C4-2B (cell line): ENCODE measurements at regions not wholly inside any gene's neighbourhood (a gene's known extent, or its start where the extent isn't known, plus 50 kb on each side); places are given as distances from the start of the nearest gene placed in this dataset.

Source experiments
- H3K27ac ChIP-seq: fragments of 450-650 bp; 2 replicates; pipeline ENCODE4 v1.5.1; 2017
- ZFX ChIP-seq: fragments of 450-650 bp; IDR thresholded peaks from 2 replicates; pipeline ENCODE4 v1.6.1; 2017
- TF ChIP-seq, protein P1 (sequence below): fragments of 450-650 bp; conservative IDR thresholded peaks from 2 replicates; pipeline ENCODE4 v1.5.1; 2017; ENCODE audit warnings: mild to moderate bottlenecking

DNA sequence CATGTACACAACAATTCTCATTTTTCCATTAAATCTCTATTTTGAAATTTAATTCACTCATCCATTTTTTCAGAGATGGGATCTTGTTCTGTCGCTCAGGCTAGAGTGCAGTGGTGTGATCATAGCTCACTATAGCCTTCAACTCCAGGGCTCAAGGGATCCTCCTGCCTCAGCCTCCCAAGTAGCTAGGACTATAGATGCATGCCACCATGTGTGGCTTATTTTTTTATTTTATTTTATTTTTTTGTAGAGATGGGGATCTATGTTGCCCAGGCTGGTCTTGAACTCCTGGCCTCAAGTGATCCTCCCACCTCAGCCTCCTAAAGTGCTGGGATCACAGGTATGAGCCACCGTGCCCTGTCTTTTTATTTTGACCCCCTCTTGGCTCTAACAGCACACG lies 203.8 kb upstream of the KLF14 start:
- no peak overlapping the region for H3K27ac ChIP-seq
- no peak for TF ChIP-seq ZFX
- TF ChIP-seq, protein P1, sequence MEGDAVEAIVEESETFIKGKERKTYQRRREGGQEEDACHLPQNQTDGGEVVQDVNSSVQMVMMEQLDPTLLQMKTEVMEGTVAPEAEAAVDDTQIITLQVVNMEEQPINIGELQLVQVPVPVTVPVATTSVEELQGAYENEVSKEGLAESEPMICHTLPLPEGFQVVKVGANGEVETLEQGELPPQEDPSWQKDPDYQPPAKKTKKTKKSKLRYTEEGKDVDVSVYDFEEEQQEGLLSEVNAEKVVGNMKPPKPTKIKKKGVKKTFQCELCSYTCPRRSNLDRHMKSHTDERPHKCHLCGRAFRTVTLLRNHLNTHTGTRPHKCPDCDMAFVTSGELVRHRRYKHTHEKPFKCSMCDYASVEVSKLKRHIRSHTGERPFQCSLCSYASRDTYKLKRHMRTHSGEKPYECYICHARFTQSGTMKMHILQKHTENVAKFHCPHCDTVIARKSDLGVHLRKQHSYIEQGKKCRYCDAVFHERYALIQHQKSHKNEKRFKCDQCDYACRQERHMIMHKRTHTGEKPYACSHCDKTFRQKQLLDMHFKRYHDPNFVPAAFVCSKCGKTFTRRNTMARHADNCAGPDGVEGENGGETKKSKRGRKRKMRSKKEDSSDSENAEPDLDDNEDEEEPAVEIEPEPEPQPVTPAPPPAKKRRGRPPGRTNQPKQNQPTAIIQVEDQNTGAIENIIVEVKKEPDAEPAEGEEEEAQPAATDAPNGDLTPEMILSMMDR = no peak

DNA sequence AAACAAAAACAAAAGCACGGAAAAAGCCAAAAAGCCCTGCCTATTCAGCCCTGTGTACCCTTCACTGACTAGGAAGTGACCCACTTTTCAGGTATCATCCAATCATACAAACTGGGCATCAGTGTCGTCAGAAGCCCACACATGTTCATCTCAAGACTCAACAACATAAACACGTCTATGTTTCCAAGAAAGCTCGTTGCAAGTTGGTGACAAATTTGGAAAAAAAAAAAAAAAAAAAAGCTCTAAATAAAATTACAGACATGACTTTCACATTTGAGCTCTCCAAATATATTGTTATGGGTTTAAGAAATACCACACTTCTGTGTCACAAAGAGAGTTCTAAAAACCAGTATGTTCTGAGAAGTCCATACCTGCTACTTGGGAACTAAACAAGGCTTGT lies 204.7 kb upstream of the KLF14 start:
- no peak overlapping the region for H3K27ac ChIP-seq
- no peak for TF ChIP-seq ZFX
- TF ChIP-seq, protein P1 = no peak

DNA sequence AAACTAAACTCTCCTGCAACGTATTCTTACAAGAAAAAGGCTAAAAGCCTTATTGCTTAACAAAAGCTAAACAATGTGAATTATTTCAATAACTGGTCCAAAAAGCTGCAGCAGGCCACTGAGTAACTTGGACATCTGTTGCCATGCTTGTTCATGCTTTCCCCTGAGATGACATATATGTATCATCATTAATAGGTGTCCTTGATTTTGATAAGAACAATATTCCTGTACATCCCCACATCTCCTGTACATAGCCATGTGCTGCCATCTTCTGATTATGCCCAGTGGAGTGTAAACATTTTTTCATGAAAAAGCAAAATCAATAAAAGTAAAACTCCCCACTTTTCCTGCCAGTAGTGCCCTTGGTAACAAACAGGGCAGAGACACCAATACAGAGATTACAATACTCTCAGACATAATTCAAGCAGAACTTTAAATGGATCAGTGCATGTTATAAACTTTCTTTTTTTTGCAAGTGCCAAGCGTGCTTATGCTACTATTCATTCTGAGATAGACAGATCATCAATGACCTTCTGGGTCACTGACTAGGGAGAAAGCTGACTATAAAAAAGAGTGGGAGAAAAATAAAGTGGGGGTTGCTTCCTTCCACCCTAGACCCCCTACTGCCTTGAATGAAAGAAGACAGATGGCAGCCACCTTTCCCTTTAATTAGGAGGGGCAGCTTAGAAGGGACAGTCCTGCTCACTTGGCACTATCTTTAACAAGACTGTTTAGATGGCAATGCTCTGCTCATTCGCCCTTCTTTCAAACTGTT lies 205.5 kb upstream of the KLF14 start:
- H3K27ac ChIP-seq = no peak overlapping the region

DNA sequence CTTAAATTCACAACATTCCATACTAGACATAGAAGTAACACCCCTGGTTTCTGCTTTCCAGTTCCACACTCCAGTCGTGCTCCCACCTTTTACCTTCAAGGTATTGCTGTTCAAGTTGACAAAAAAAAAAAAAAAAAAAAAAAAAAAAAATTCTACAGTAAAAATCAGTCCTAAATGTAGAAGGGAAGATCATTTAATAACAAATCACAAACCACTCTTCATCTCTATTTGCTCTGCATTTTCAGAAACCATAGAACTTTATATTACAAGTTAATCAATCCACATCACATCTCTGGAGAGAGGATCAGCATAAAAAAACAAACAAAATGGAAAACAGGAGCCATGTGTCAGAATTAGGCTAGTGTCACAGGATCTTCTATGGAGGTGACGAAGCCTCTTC lies 206.3 kb upstream of the KLF14 start:
- TF ChIP-seq ZFX = no peak
- TF ChIP-seq, protein P1 = no peak
- no peak overlapping the region for H3K27ac ChIP-seq

More for the DNA sequence above, 205.5 kb upstream of the KLF14 start:
- TF ChIP-seq, protein P1 = no peak
- no peak for TF ChIP-seq ZFX

DNA sequence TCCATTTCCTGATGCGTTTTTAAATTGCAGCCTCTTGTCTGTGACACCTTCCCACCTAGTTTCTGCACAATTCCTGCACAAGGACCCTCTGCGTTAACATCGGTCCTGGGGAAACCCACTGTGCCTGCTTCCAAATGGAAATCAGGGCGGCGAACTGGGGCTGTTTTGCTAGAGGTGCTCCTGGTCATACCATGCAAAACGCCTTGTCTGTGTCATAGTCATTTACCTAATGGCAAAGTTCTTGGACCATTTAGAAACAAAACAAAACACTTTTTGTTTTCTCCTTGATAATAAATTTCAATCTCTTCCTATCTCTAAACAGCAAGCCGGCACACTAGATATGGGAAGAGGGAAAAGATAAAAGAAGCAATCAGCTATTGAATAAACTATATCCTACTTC lies 206.9 kb upstream of the KLF14 start:
- TF ChIP-seq, protein P1 = no peak
- no peak for TF ChIP-seq ZFX
- H3K27ac ChIP-seq = no peak overlapping the region

DNA sequence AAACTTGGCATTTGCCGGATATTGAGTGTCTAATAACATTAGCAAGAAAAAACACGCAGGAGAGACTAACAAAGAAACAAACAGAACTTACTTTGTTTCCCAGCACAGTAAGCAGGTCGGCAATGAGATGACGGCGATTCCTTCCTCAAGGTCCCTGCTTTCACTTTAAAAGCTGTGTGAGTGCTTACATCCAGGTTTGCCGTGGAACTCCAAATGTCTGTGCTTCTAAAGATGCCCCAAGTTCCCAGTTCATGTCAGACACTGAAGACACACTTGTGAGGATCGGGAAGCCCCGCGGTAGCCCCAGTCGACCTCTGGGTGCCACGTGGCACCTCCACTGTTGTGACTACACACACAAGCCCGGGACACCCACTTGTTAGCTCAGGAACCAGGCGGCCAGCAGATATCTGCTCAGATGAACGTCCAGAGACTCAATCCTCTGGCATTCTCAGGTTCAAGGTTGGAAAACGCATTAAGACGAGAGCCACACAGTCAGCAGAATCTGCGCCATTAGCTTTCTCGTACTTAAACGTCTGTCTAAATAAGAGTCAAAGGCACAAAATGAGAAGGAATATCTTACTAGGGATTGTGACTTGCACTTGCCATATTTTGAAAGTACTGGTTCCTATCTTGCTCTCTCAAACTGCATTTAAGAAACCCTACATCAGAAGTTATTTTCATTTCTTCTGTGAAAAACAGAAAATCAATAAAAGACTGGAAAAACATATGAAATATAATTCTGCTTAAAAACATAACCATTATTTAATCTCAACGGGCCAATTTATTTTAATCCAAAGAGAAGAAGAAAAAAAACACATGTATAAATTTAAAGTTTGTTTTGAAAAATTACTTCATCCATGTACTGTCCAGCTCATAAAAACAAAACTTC lies 207.6 kb upstream of the KLF14 start:
- H3K27ac ChIP-seq = peak overlapping the region; percentile 31
- TF ChIP-seq, protein P1 = no peak
- no peak for TF ChIP-seq ZFX
